Osteoblast (primary cell): ENCODE measurements at regions not wholly inside any gene's neighbourhood (a gene's known extent, or its start where the extent isn't known, plus 50 kb on each side); places are given as distances from the start of the nearest gene placed in this dataset.

Experiments
- DNase-seq: peaks from one replicate; pipeline ENCODE4 v3.0.0; 2011; ENCODE audit warnings: low spot score, mixed read lengths; ENCODE audit not compliant: insufficient read length; ENCODE audit errors: missing footprints
- H2AFZ ChIP-seq: 2 replicates; pipeline ENCODE4 v1.6.0; 2011; ENCODE audit warnings: mild to moderate bottlenecking, low read length
- H3K27ac ChIP-seq: 2 replicates; pipeline ENCODE4 v1.5.1; 2011; ENCODE audit warnings: mild to moderate bottlenecking, low read depth, low read length, moderate library complexity
- H3K27me3 ChIP-seq: 2 replicates; pipeline ENCODE4 v1.6.0; 2012; ENCODE audit warnings: mild to moderate bottlenecking, control low read depth, inconsistent platforms, low read length, moderate library complexity; ENCODE audit not compliant: insufficient read depth
- H3K36me3 ChIP-seq: 2 replicates; pipeline ENCODE4 v1.5.1; 2011; ENCODE audit warnings: mild to moderate bottlenecking, low read length, control low read depth, moderate library complexity; ENCODE audit not compliant: insufficient read depth
- H3K4me1 ChIP-seq: 2 replicates; pipeline ENCODE4 v1.5.1; 2011; ENCODE audit warnings: mild to moderate bottlenecking, low read length, control low read depth, moderate library complexity; ENCODE audit not compliant: insufficient read depth
- H3K4me2 ChIP-seq: 2 replicates; pipeline ENCODE4 v1.6.0; 2011; ENCODE audit warnings: mild to moderate bottlenecking, low read length; ENCODE audit not compliant: insufficient read depth
- H3K4me3 ChIP-seq: fragments of 200-600 bp; sonication (generic); 3 replicates; pipeline ENCODE4 v1.5.1; 2012; ENCODE audit warnings: mild to moderate bottlenecking, low read length, inconsistent platforms; ENCODE audit not compliant: insufficient read depth
- H3K79me2 ChIP-seq: 2 replicates; pipeline ENCODE4 v1.6.0; 2012; ENCODE audit warnings: mild to moderate bottlenecking, low read length, control low read depth, inconsistent platforms; ENCODE audit not compliant: insufficient read depth
- H3K9me3 ChIP-seq: 2 replicates; pipeline ENCODE4 v1.5.1; 2011; ENCODE audit warnings: low read depth, low read length, control low read depth
- H4K20me1 ChIP-seq: 2 replicates; pipeline ENCODE4 v1.6.0; 2012; ENCODE audit warnings: mild to moderate bottlenecking, low read length, control low read depth; ENCODE audit not compliant: insufficient read depth
- CTCF ChIP-seq: IDR thresholded peaks from 2 replicates; pipeline ENCODE4 v1.5.1; 2011; ENCODE audit warnings: mild to moderate bottlenecking, low read depth, low read length, moderate library complexity; ENCODE audit errors: extremely low read depth

- Histone ChIP-seq H3K4me1 (no peaks in the 10 kb centered on the region), H3K36me3 (no peaks in the 10 kb centered on the region), H3K4me3 (no peak overlapping the region), H3K27me3 (no peaks in the 10 kb centered on the region), H4K20me1 (no peaks in the 10 kb centered on the region), H2AFZ (no peak overlapping the region), H3K4me2 (no peak overlapping the region), H3K27ac (no peak overlapping the region), H3K9me3 (no peaks in the 10 kb centered on the region), H3K79me2 (no peaks in the 10 kb centered on the region)
- DNase-seq = no peak
- no peak for TF ChIP-seq CTCF
Observed at GRCh38 chr2:107622741-107623310, 203.9 kb upstream of the RGPD4 start.

- Histone ChIP-seq H3K4me1 (no peaks in the 10 kb centered on the region), H3K27ac (no peak overlapping the region), H3K79me2 (no peaks in the 10 kb centered on the region), H4K20me1 (no peaks in the 10 kb centered on the region), H3K36me3 (no peaks in the 10 kb centered on the region), H3K4me2 (no peak overlapping the region), H3K9me3 (no peaks in the 10 kb centered on the region), H3K4me3 (no peak overlapping the region), H3K27me3 (no peaks in the 10 kb centered on the region), H2AFZ (no peak overlapping the region)
- TF ChIP-seq CTCF = no peak
- DNase-seq = no peak
Observed at GRCh38 chr2:107625982-107626381, 200.7 kb upstream of the RGPD4 start.

- Histone ChIP-seq H3K79me2 (no peaks in the 10 kb centered on the region), H3K9me3 (no peaks in the 10 kb centered on the region), H3K4me3 (no peak overlapping the region), H4K20me1 (no peaks in the 10 kb centered on the region), H3K36me3 (no peaks in the 10 kb centered on the region), H2AFZ (no peak overlapping the region), H3K27me3 (no peaks in the 10 kb centered on the region), H3K4me1 (no peaks in the 10 kb centered on the region), H3K4me2 (no peak overlapping the region), H3K27ac (no peak overlapping the region)
- DNase-seq = no peak
- no peak for TF ChIP-seq CTCF
Observed at GRCh38 chr2:107627164-107627563, 199.5 kb upstream of the RGPD4 start.

- no peak for TF ChIP-seq CTCF
- Histone ChIP-seq H3K9me3 (no peaks in the 10 kb centered on the region), H3K4me1 (no peaks in the 10 kb centered on the region), H3K79me2 (no peaks in the 10 kb centered on the region), H3K27ac (no peak overlapping the region), H2AFZ (no peak overlapping the region), H3K4me3 (no peak overlapping the region), H3K36me3 (no peaks in the 10 kb centered on the region), H3K27me3 (no peaks in the 10 kb centered on the region), H3K4me2 (no peak overlapping the region), H4K20me1 (no peaks in the 10 kb centered on the region)
- DNase-seq = no peak
Observed at GRCh38 chr2:107627926-107628325, 198.8 kb upstream of the RGPD4 start.
